GM23248 (cell line): ENCODE measurements at regions not wholly inside any gene's neighbourhood (a gene's known extent, or its start where the extent isn't known, plus 50 kb on each side); places are given as distances from the start of the nearest gene placed in this dataset.
A peak's percentile ranks its signal among the peaks of the same experiment; 100 is the strongest.

Source experiments
- DNase-seq: peaks from one replicate; pipeline ENCODE4 v3.0.0-alpha.2; 2015
- H2AFZ ChIP-seq: fragments of 200-600 bp; sonication (generic); 2 replicates; pipeline ENCODE4 v1.6.1; 2016; ENCODE audit warnings: antibody characterized with exemption
- H3F3A ChIP-seq: fragments of 200-600 bp; sonication (generic); 2 replicates; pipeline ENCODE4 v1.6.1; 2016; ENCODE audit warnings: mild to moderate bottlenecking, antibody characterized with exemption, mixed run types; ENCODE audit not compliant: insufficient read depth
- H3K27ac ChIP-seq: fragments of 200-600 bp; sonication (generic); 2 replicates; pipeline ENCODE4 v1.5.1; 2016; ENCODE audit warnings: mild to moderate bottlenecking
- H3K27me3 ChIP-seq: fragments of 200-600 bp; sonication (generic); replicated peaks from 2 replicates; pipeline ENCODE4 v1.6.1; 2016; ENCODE audit warnings: mild to moderate bottlenecking; ENCODE audit not compliant: insufficient read depth
- H3K36me3 ChIP-seq: fragments of 200-600 bp; sonication (generic); 2 replicates; pipeline ENCODE4 v1.6.1; 2016; ENCODE audit warnings: low read depth, mild to moderate bottlenecking
- H3K4me1 ChIP-seq: fragments of 200-600 bp; sonication (generic); 2 replicates; pipeline ENCODE4 v1.6.1; 2016; ENCODE audit warnings: mild to moderate bottlenecking; ENCODE audit not compliant: insufficient read depth
- H3K4me2 ChIP-seq: fragments of 200-600 bp; sonication (generic); one replicate; pipeline ENCODE4 v1.6.1; 2016; ENCODE audit warnings: mild to moderate bottlenecking; ENCODE audit not compliant: unreplicated experiment
- H3K4me3 ChIP-seq: fragments of 200-600 bp; sonication (generic); 2 replicates; pipeline ENCODE4 v1.5.1; 2016; ENCODE audit warnings: mild to moderate bottlenecking
- H3K79me2 ChIP-seq: fragments of 200-600 bp; sonication (generic); 2 replicates; pipeline ENCODE4 v1.6.1; 2016; ENCODE audit warnings: mild to moderate bottlenecking; ENCODE audit not compliant: insufficient read depth
- H3K9ac ChIP-seq: fragments of 200-600 bp; sonication (generic); 2 replicates; pipeline ENCODE4 v1.6.1; 2016; ENCODE audit warnings: mild to moderate bottlenecking
- H3K9me2 ChIP-seq: fragments of 200-600 bp; sonication (generic); 2 replicates; pipeline ENCODE4 v1.6.1; 2016; ENCODE audit warnings: mixed run types, mild to moderate bottlenecking, moderate library complexity; ENCODE audit not compliant: insufficient read depth
- H3K9me3 ChIP-seq: fragments of 200-600 bp; sonication (generic); one replicate; pipeline ENCODE4 v1.6.1; 2017; ENCODE audit warnings: low read depth
- H4K20me1 ChIP-seq: fragments of 200-600 bp; sonication (generic); 2 replicates; pipeline ENCODE4 v1.6.0; 2016; ENCODE audit not compliant: insufficient read depth
- EZH2 ChIP-seq: fragments of 200-600 bp; sonication (generic); IDR thresholded peaks from 2 replicates; pipeline ENCODE4 v1.6.1; 2018; ENCODE audit warnings: antibody characterized with exemption, mild to moderate bottlenecking; ENCODE audit not compliant: insufficient read depth, poor library complexity, severe bottlenecking
- EZH2phosphoT487 ChIP-seq: fragments of 200-600 bp; sonication (generic); IDR thresholded peaks from 2 replicates; pipeline ENCODE4 v1.6.1; 2018; ENCODE audit warnings: antibody characterized with exemption, moderate library complexity, mild to moderate bottlenecking, low read depth; ENCODE audit not compliant: insufficient read depth
- WGBS, 2 experiments: methylation state at CpG; one replicate each; pipeline ENCODE4 v1.1.6; 2015 to 2017; ENCODE audit warnings: low lambda C conversion rate in 2 of 2, low coverage in 1 of 2; ENCODE audit errors: missing lambda C conversion rate in 2 of 2; 5-methylcytosine and 5-hydroxymethylcytosine counted together
- in situ Hi-C: fragments of 300-500 bp; cut with MboI; formaldehyde crosslinking; loops from 2 replicates; pipeline ENCODE4 v1.15.0; 2020

DNA sequence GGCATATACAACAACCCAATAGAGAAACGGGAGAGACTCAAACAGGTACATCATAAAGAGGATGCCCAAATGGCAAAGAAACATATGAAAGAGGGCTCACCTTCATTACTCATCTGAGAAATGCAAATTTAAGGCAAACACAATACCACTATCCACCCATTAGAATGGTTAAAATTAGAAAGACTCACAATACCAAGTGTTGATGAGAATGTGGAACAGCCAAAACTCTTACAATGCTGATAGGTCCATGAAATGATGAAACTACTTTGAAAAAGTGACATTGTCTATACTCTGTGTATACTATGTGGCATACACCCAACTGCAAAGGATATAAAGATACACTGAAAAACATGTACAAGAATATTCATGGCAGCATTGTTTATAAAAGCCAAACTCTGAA, 96.2 kb upstream of the TSHZ3 start:
- H2AFZ ChIP-seq = no peak overlapping the region
- in situ Hi-C loops = no loop called here
- WGBS, 2 experiments = 79 to 80% methylated on average over 1 of the region's 1 CpG
- no peaks in the 10 kb centered on the region for H4K20me1 ChIP-seq
- H3K27ac ChIP-seq = no peak overlapping the region
- peaks cover 6% of the 10 kb centered on the region for H3K4me1 ChIP-seq
- H3K79me2 ChIP-seq = no peaks in the 10 kb centered on the region
- H3K4me3 ChIP-seq = no peak overlapping the region
- no peak for DNase-seq
- H3K36me3 ChIP-seq = no peaks in the 10 kb centered on the region
- no peaks in the 10 kb centered on the region for H3K9me3 ChIP-seq
- H3K9me2 ChIP-seq = no peaks in the 10 kb centered on the region
- H3F3A ChIP-seq = no peaks in the 10 kb centered on the region
- H3K9ac ChIP-seq = no peak overlapping the region
- no peaks in the 10 kb centered on the region for H3K27me3 ChIP-seq
- no peak for TF ChIP-seq EZH2
- no peak for TF ChIP-seq EZH2phosphoT487
- no peak overlapping the region for H3K4me2 ChIP-seq

DNA sequence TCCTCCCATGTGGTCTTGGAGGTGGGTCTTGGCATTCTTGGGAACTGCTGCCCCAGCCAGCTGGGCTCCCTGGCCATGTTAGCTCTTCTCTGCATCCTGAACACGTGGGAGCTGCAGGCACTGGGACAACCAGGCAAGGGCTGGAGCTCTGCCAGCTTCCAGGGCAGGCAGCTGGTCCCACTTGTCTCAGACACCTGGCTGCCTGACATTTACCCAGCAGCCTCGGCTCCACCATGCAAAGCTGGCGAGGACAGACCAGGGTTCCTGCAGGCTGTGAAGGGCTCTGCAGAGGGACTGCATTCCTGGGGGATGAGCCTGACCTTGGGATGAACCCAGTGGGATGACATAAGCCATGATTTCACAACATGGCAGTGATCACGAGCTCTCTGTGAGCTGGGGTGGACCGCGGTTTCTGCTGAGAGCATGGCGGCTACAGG, 99.0 kb upstream of the TSHZ3 start:
- no peak overlapping the region for H3K9ac ChIP-seq
- TF ChIP-seq EZH2 = no peak
- no peak for TF ChIP-seq EZH2phosphoT487
- no peaks in the 10 kb centered on the region for H3K9me3 ChIP-seq
- no peaks in the 10 kb centered on the region for H3K36me3 ChIP-seq
- H3K9me2 ChIP-seq = no peaks in the 10 kb centered on the region
- in situ Hi-C loops = no loop called here
- DNase-seq = peak; percentile 90
- H3K4me3 ChIP-seq = 0 out of 2 replicates have a peak overlapping the region, but pooled peaks have one; percentile 17
- H3K79me2 ChIP-seq = no peaks in the 10 kb centered on the region
- H3K27me3 ChIP-seq = no peaks in the 10 kb centered on the region
- H3K4me1 ChIP-seq = peaks cover 6% of the 10 kb centered on the region
- no peaks in the 10 kb centered on the region for H3F3A ChIP-seq
- WGBS, 2 experiments = 2 to 3% methylated on average over 7 of the region's 7 CpGs
- H4K20me1 ChIP-seq = no peaks in the 10 kb centered on the region
- 0 out of 2 replicates have a peak overlapping the region, but pooled peaks have one; percentile 13 for H3K27ac ChIP-seq
- H3K4me2 ChIP-seq = peak overlapping the region; percentile 35
- no peak overlapping the region for H2AFZ ChIP-seq

DNA sequence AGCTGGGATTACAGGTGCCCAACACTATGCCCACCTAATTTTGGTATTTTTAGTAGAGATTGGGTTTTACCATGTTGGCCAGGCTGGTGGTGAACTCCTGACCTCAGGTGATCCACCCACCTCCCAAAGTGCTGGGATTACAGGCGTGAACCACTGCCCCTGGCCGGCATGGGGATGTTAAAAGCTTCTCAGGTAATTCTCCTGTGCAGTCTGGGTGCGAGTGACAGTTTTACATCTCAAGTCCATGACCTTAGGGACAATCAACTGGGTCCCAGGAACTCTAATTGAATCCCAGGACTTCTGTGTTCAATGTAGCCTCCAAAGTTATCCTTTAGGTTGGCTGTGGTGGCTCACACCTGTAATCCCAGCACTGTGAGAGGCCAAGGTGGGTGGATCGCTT, 100.1 kb upstream of the TSHZ3 start:
- Histone ChIP-seq H3K9me3 (no peaks in the 10 kb centered on the region), H3K4me2 (no peak overlapping the region), H3K36me3 (no peaks in the 10 kb centered on the region), H3K27ac (no peak overlapping the region), H2AFZ (no peak overlapping the region), H3K4me3 (no peak overlapping the region), H4K20me1 (no peaks in the 10 kb centered on the region), H3F3A (no peaks in the 10 kb centered on the region), H3K4me1 (peaks cover 6% of the 10 kb centered on the region), H3K79me2 (no peaks in the 10 kb centered on the region), H3K9ac (no peak overlapping the region), H3K27me3 (no peaks in the 10 kb centered on the region), H3K9me2 (no peaks in the 10 kb centered on the region)
- in situ Hi-C loops = no loop called here
- WGBS, 2 experiments = 96% methylated on average over 4 of the region's 4 CpGs
- no peak for DNase-seq
- no peak for TF ChIP-seq EZH2
- TF ChIP-seq EZH2phosphoT487 = no peak

DNA sequence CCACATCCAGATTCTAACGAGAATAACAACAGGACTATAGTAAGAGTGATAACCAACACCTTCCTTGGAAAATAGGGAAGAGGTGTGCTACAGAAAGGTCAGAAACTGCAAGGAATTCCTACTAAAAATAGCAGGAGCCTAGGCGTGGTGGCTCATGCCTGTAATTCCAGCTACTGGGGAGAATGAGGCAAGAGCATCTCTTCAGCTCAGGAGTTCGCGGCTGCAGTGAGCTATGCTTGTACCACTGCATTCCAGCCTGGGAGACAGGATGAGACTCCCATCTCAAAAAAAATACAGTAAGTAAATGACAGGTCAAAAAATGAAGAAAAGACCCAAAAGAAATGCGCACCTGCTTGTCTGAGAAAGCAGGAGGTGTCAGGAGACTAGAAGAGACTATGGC, 101.5 kb upstream of the TSHZ3 start:
- no peaks in the 10 kb centered on the region for H3K27me3 ChIP-seq
- no peaks in the 10 kb centered on the region for H3F3A ChIP-seq
- H3K9me2 ChIP-seq = no peaks in the 10 kb centered on the region
- H3K4me3 ChIP-seq = no peak overlapping the region
- H3K36me3 ChIP-seq = no peaks in the 10 kb centered on the region
- H4K20me1 ChIP-seq = no peaks in the 10 kb centered on the region
- H2AFZ ChIP-seq = no peak overlapping the region
- H3K27ac ChIP-seq = no peak overlapping the region
- in situ Hi-C loops = no loop called here
- H3K9ac ChIP-seq = no peak overlapping the region
- H3K4me1 ChIP-seq = peaks cover 6% of the 10 kb centered on the region
- H3K4me2 ChIP-seq = no peak overlapping the region
- 93 to 96% methylated on average over 5 of the region's 5 CpGs for WGBS, 2 experiments
- no peaks in the 10 kb centered on the region for H3K79me2 ChIP-seq
- TF ChIP-seq EZH2phosphoT487 = no peak
- no peak for TF ChIP-seq EZH2
- H3K9me3 ChIP-seq = no peaks in the 10 kb centered on the region
- DNase-seq = no peak
